Smooth muscle cell (in vitro differentiated cells): ENCODE measurements at regions not wholly inside any gene's neighbourhood (a gene's known extent, or its start where the extent isn't known, plus 50 kb on each side); places are given as distances from the start of the nearest gene placed in this dataset.

ENCODE experiments used
- DNase-seq: peaks from one replicate; lab custom pipeline; 2025; ENCODE audit not compliant: unreplicated experiment; lab: John Stamatoyannopoulos, UW
- H2AFZ ChIP-seq: fragments of 200-600 bp; sonication (generic); 2 replicates; pipeline ENCODE4 v1.6.0; 2016; ENCODE audit warnings: antibody characterized with exemption, low read depth, mild to moderate bottlenecking
- H3F3A ChIP-seq: fragments of 200-600 bp; sonication (generic); 2 replicates; pipeline ENCODE4 v1.6.0; 2017; ENCODE audit warnings: antibody characterized with exemption, low read depth
- H3K27ac ChIP-seq: fragments of 200-600 bp; sonication (generic); 2 replicates; pipeline ENCODE4 v1.5.1; 2016; ENCODE audit warnings: low read depth, mild to moderate bottlenecking
- H3K27me3 ChIP-seq: fragments of 200-600 bp; sonication (generic); 2 replicates; pipeline ENCODE4 v1.6.1; 2016; ENCODE audit warnings: low read depth, mild to moderate bottlenecking
- H3K36me3 ChIP-seq: fragments of 200-600 bp; sonication (generic); 2 replicates; pipeline ENCODE4 v1.5.1; 2016; ENCODE audit warnings: low read depth
- H3K4me1 ChIP-seq: fragments of 200-600 bp; sonication (generic); 2 replicates; pipeline ENCODE4 v1.5.1; 2016; ENCODE audit warnings: low read depth
- H3K4me2 ChIP-seq: fragments of 200-600 bp; sonication (generic); 2 replicates; pipeline ENCODE4 v1.6.0; 2016; ENCODE audit warnings: mild to moderate bottlenecking
- H3K4me3 ChIP-seq: fragments of 200-600 bp; sonication (generic); 2 replicates; pipeline ENCODE4 v1.5.1; 2016; ENCODE audit warnings: mild to moderate bottlenecking
- H3K79me2 ChIP-seq: fragments of 200-600 bp; sonication (generic); 2 replicates; pipeline ENCODE4 v1.6.0; 2016; ENCODE audit warnings: low read depth, mild to moderate bottlenecking
- H3K9ac ChIP-seq: fragments of 200-600 bp; sonication (generic); 2 replicates; pipeline ENCODE4 v1.6.0; 2016; ENCODE audit warnings: low read depth
- H3K9me3 ChIP-seq: fragments of 200-600 bp; sonication (generic); replicated peaks from 2 replicates; pipeline ENCODE4 v1.5.1; 2016; ENCODE audit warnings: low read depth
- H4K20me1 ChIP-seq: fragments of 200-600 bp; sonication (generic); 2 replicates; pipeline ENCODE4 v1.6.0; 2016; ENCODE audit warnings: low read depth
- CTCF ChIP-seq: fragments of 200-600 bp; sonication (generic); IDR thresholded peaks from 2 replicates; pipeline ENCODE4 v1.5.1; 2017; ENCODE audit warnings: borderline replicate concordance, mild to moderate bottlenecking, antibody characterized with exemption; ENCODE audit not compliant: insufficient read depth, poor library complexity, severe bottlenecking
- WGBS: methylation state at CpG from one replicate; pipeline ENCODE4 v1.1.7; 2016; ENCODE audit warnings: low lambda C conversion rate; 5-methylcytosine and 5-hydroxymethylcytosine counted together

- Histone ChIP-seq H3K4me2 (no peak overlapping the region), H3K9me3 (no peaks in the 10 kb centered on the region), H3K9ac (no peak overlapping the region), H3K4me1 (no peaks in the 10 kb centered on the region), H3K79me2 (no peaks in the 10 kb centered on the region), H2AFZ (no peak overlapping the region), H3K27ac (no peak overlapping the region), H3K4me3 (no peak overlapping the region), H4K20me1 (no peaks in the 10 kb centered on the region), H3K36me3 (no peaks in the 10 kb centered on the region), H3F3A (no peaks in the 10 kb centered on the region), H3K27me3 (no peaks in the 10 kb centered on the region)
- no peak for DNase-seq
- no peak for TF ChIP-seq CTCF
- WGBS, result 96% methylated on average over 4 of the region's 4 CpGs
Measured at GRCh38 chr12:83472350-83472749, 785.6 kb downstream of the TMTC2 start.

- no peak overlapping the region for H2AFZ ChIP-seq
- H3K27ac ChIP-seq, result no peak overlapping the region
- H3K4me1 ChIP-seq, result no peaks in the 10 kb centered on the region
- no peaks in the 10 kb centered on the region for H3K27me3 ChIP-seq
- DNase-seq, result no peak
- no peaks in the 10 kb centered on the region for H3F3A ChIP-seq
- H4K20me1 ChIP-seq, result no peaks in the 10 kb centered on the region
- WGBS, result 79% methylated on average over 6 of the region's 6 CpGs
- H3K4me2 ChIP-seq, result no peak overlapping the region
- H3K79me2 ChIP-seq, result no peaks in the 10 kb centered on the region
- no peaks in the 10 kb centered on the region for H3K36me3 ChIP-seq
- no peaks in the 10 kb centered on the region for H3K9me3 ChIP-seq
- TF ChIP-seq CTCF, result no peak
- no peak overlapping the region for H3K9ac ChIP-seq
- H3K4me3 ChIP-seq, result no peak overlapping the region
Measured at GRCh38 chr12:83471341-83471740, 784.6 kb downstream of the TMTC2 start.

- no peaks in the 10 kb centered on the region for H3K36me3 ChIP-seq
- H3K4me1 ChIP-seq, result peaks cover 2% of the 10 kb centered on the region
- TF ChIP-seq CTCF, result no peak
- no peak overlapping the region for H3K9ac ChIP-seq
- no peak overlapping the region for H3K4me3 ChIP-seq
- no peaks in the 10 kb centered on the region for H3F3A ChIP-seq
- H3K9me3 ChIP-seq, result no peaks in the 10 kb centered on the region
- H4K20me1 ChIP-seq, result no peaks in the 10 kb centered on the region
- no peak overlapping the region for H2AFZ ChIP-seq
- H3K4me2 ChIP-seq, result no peak overlapping the region
- DNase-seq, result no peak
- H3K79me2 ChIP-seq, result no peaks in the 10 kb centered on the region
- no peaks in the 10 kb centered on the region for H3K27me3 ChIP-seq
- 74% methylated on average over 3 of the region's 3 CpGs for WGBS
- no peak overlapping the region for H3K27ac ChIP-seq
Measured at GRCh38 chr12:83470749-83471148, 784.0 kb downstream of the TMTC2 start.
